Neural cell (in vitro differentiated cells): ENCODE measurements at regions not wholly inside any gene's neighbourhood (a gene's known extent, or its start where the extent isn't known, plus 50 kb on each side); places are given as distances from the start of the nearest gene placed in this dataset.

Source experiments
- H2AFZ ChIP-seq: fragments of 200-600, 300-800 bp; sonication (generic), shearing (Covaris generic); 2 replicates; pipeline ENCODE4 v1.6.0; 2014; ENCODE audit warnings: low read depth, mild to moderate bottlenecking, antibody characterized with exemption, low read length, moderate library complexity
- H3F3A ChIP-seq: fragments of 200-600 bp; shearing (Covaris generic); 2 replicates; pipeline ENCODE4 v1.6.1; 2016; ENCODE audit warnings: mild to moderate bottlenecking, moderate library complexity, mixed read lengths, antibody characterized with exemption, low read length; ENCODE audit not compliant: insufficient read depth, poor library complexity, severe bottlenecking
- H3K27ac ChIP-seq: fragments of 200-600, 300-800 bp; sonication (generic), shearing (Covaris generic); 2 replicates; pipeline ENCODE4 v1.5.1; 2014; ENCODE audit warnings: mild to moderate bottlenecking, low read length, moderate library complexity
- H3K27me3 ChIP-seq: fragments of 300-800, 200-600 bp; sonication (generic), shearing (Covaris generic); 2 replicates; pipeline ENCODE4 v1.6.0; 2014; ENCODE audit warnings: mild to moderate bottlenecking, low read depth, low read length, moderate library complexity; ENCODE audit not compliant: insufficient read depth
- H3K36me3 ChIP-seq: fragments of 300-800, 200-600 bp; sonication (generic), shearing (Covaris generic); 2 replicates; pipeline ENCODE4 v1.5.1; 2014; ENCODE audit warnings: mild to moderate bottlenecking, antibody characterized with exemption, low read length, moderate library complexity; ENCODE audit not compliant: insufficient read depth
- H3K4me2 ChIP-seq: fragments of 300-800, 200-600 bp; sonication (generic), shearing (Covaris generic); 2 replicates; pipeline ENCODE4 v1.6.0; 2014; ENCODE audit warnings: mild to moderate bottlenecking, low read length
- H3K4me3 ChIP-seq: fragments of 300-800, 200-600 bp; sonication (generic), shearing (Covaris generic); 2 replicates; pipeline ENCODE4 v1.5.1; 2014; ENCODE audit warnings: mild to moderate bottlenecking, low read length, moderate library complexity
- H3K79me2 ChIP-seq: fragments of 200-600 bp; shearing (Covaris generic); replicated peaks from 2 replicates; pipeline ENCODE4 v1.6.0; 2014; ENCODE audit warnings: mild to moderate bottlenecking, low read length, moderate library complexity; ENCODE audit not compliant: insufficient read depth
- H3K9ac ChIP-seq: fragments of 300-800, 200-600 bp; sonication (generic), shearing (Covaris generic); 2 replicates; pipeline ENCODE4 v1.6.1; 2016; ENCODE audit warnings: mild to moderate bottlenecking, low read length, mixed read lengths
- H3K9me2 ChIP-seq: fragments of 200-600 bp; shearing (Covaris generic); 2 replicates; pipeline ENCODE4 v1.6.1; 2016; ENCODE audit warnings: mild to moderate bottlenecking, low read length, mixed read lengths; ENCODE audit not compliant: insufficient read depth
- H3K9me3 ChIP-seq: fragments of 200-600, 300-800 bp; sonication (generic), shearing (Covaris generic); 2 replicates; pipeline ENCODE4 v1.6.1; 2016; ENCODE audit warnings: mild to moderate bottlenecking, mixed run types, low read length, moderate library complexity, mixed read lengths
- H4K20me1 ChIP-seq: fragments of 200-600 bp; shearing (Covaris generic); 2 replicates; pipeline ENCODE4 v1.6.1; 2016; ENCODE audit warnings: mild to moderate bottlenecking, mixed run types; ENCODE audit not compliant: insufficient read depth
- CTCF ChIP-seq: fragments of 450-650 bp; IDR thresholded peaks from 2 replicates; pipeline ENCODE4 v1.5.1; 2014; ENCODE audit warnings: antibody characterized with exemption, mild to moderate bottlenecking, moderate library complexity; ENCODE audit not compliant: poor library complexity, severe bottlenecking
- EP300 ChIP-seq: fragments of 450-650 bp; conservative IDR thresholded peaks from 2 replicates; pipeline ENCODE4 v1.6.1; 2014; ENCODE audit warnings: antibody characterized with exemption, mild to moderate bottlenecking, moderate library complexity; ENCODE audit not compliant: poor library complexity, severe bottlenecking
- EZH2 ChIP-seq: fragments of 200-600, 300-800 bp; shearing (Covaris generic), sonication (generic); IDR thresholded peaks from 2 replicates; pipeline ENCODE4 v1.6.1; 2014; ENCODE audit warnings: antibody characterized with exemption, low read length, borderline replicate concordance, mild to moderate bottlenecking; ENCODE audit not compliant: insufficient read depth, poor library complexity, severe bottlenecking
- MXI1 ChIP-seq: fragments of 450-650 bp; conservative IDR thresholded peaks from 2 replicates; pipeline ENCODE4 v1.6.1; 2014; ENCODE audit warnings: antibody characterized with exemption, mild to moderate bottlenecking; ENCODE audit not compliant: poor library complexity, severe bottlenecking
- POLR2AphosphoS5 ChIP-seq: IDR thresholded peaks from 2 replicates; pipeline ENCODE4 v1.6.1; 2012
- RAD21 ChIP-seq: fragments of 450-650 bp; conservative IDR thresholded peaks from 2 replicates; pipeline ENCODE4 v1.6.1; 2014; ENCODE audit warnings: antibody characterized with exemption, mild to moderate bottlenecking, moderate library complexity
- REST ChIP-seq: IDR thresholded peaks from 2 replicates; pipeline ENCODE4 v1.6.1; 2012; ENCODE audit warnings: borderline replicate concordance
- SMC3 ChIP-seq: fragments of 450-650 bp; conservative IDR thresholded peaks from 2 replicates; pipeline ENCODE4 v1.6.1; 2014; ENCODE audit warnings: antibody characterized with exemption, mild to moderate bottlenecking, moderate library complexity; ENCODE audit not compliant: poor library complexity
- TAF1 ChIP-seq: IDR thresholded peaks from 2 replicates; pipeline ENCODE4 v1.6.1; 2012; ENCODE audit warnings: low read depth

- H3K9me2 ChIP-seq, result no peaks in the 10 kb centered on the region
These were observed 544.0 kb downstream of the ACTL7B start for GRCh38 chr9:108311745-108312144.

GRCh38 chr9:108310202-108310601 is 545.6 kb downstream of the ACTL7B start:
- Histone ChIP-seq H3K27ac (no peak overlapping the region), H3K79me2 (no peaks in the 10 kb centered on the region), H3K4me2 (no peak overlapping the region), H3K9me2 (no peaks in the 10 kb centered on the region), H3K9ac (no peak overlapping the region), H3K9me3 (no peaks in the 10 kb centered on the region), H3K27me3 (no peaks in the 10 kb centered on the region), H3F3A (no peaks in the 10 kb centered on the region), H3K4me3 (no peak overlapping the region), H3K36me3 (no peaks in the 10 kb centered on the region), H2AFZ (no peak overlapping the region), H4K20me1 (no peaks in the 10 kb centered on the region)
- TF ChIP-seq MXI1 (no peak), REST (no peak)

More at GRCh38 chr9:108311745-108312144, 544.0 kb downstream of the ACTL7B start:
- Histone ChIP-seq H3K79me2 (no peaks in the 10 kb centered on the region), H4K20me1 (no peaks in the 10 kb centered on the region), H3K36me3 (no peaks in the 10 kb centered on the region), H3K4me2 (no peak overlapping the region), H3K27me3 (no peaks in the 10 kb centered on the region), H3K9ac (no peak overlapping the region), H3K9me3 (no peaks in the 10 kb centered on the region), H3K27ac (no peak overlapping the region), H3F3A (no peaks in the 10 kb centered on the region), H3K4me3 (no peak overlapping the region), H2AFZ (no peak overlapping the region)
- no peak for TF ChIP-seq TAF1
- no peak for TF ChIP-seq EP300
- TF ChIP-seq MXI1, result no peak
- TF ChIP-seq EZH2, result no peak
- TF ChIP-seq RAD21, result no peak
- no peak for TF ChIP-seq REST
- no peak for TF ChIP-seq CTCF
- no peak for TF ChIP-seq SMC3
- TF ChIP-seq POLR2AphosphoS5, result no peak
